AML-193 (cell line): ENCODE measurements at regions not wholly inside any gene's neighbourhood (a gene's known extent, or its start where the extent isn't known, plus 50 kb on each side); places are given as distances from the start of the nearest gene placed in this dataset.
"Not testable (repeated sequence)": the region's sequence is repeated elsewhere in the genome, so short reads cannot be mapped to it uniquely, and the experiment has no call there.

Source experiments
- DNase-seq, 2 experiments: peaks; one replicate each; lab custom pipeline; 2025; lab: John Stamatoyannopoulos, UW

- no peak for DNase-seq
Measured at GRCh38 chr5:93220431-93220830, 360.6 kb downstream of the NR2F1-AS1 start.

DNA sequence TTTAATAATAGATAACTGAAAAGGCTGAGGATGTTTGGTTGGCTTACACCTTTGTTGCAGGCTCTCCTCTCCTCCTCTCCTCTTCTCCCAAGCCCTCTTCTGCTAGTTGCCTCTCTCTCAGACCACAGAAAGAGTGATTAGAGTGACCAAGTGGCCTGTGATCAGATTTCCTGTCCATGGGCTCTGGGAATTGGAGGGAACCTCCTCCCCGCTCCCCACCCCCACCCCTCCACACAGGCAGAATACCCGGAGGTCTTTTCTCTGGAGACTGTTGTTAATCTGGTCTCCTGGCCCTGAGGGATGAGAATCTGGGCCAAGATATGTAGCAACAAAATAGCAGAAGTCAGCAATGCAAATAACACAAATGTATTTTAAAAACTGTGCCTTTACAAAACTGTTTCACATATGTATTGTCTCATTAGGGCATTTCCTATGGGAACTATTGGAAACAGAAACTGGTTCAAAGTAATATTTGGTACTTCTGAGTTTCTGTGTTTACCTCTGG lies 361.3 kb downstream of the NR2F1-AS1 start:
- DNase-seq: no peak

- DNase-seq: not testable (repeated sequence)
Measured at GRCh38 chr5:93213111-93213794, 367.8 kb downstream of the NR2F1-AS1 start.

DNA sequence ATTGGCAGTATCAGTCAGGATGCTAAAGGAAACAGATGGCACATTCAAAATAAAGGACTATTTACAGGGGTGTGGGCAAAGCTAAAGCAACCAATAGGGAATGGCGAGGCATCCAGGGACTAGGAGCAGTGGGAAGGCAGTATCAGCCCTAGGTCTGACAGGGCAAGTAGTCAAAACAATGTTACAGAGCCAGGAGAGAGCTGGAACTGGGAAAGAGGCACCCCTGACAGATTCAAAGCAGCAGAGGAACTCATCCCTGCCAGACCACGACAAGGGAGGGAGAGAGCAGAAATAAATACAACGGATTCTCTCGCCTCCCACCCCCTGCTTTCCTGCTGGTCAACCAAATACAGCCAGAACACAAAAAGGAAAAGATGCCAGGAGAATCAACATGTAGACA lies 371.5 kb downstream of the NR2F1-AS1 start:
- DNase-seq: no peak

- DNase-seq: no peak
Measured at GRCh38 chr5:93208141-93208751, 372.8 kb downstream of the NR2F1-AS1 start.

DNA sequence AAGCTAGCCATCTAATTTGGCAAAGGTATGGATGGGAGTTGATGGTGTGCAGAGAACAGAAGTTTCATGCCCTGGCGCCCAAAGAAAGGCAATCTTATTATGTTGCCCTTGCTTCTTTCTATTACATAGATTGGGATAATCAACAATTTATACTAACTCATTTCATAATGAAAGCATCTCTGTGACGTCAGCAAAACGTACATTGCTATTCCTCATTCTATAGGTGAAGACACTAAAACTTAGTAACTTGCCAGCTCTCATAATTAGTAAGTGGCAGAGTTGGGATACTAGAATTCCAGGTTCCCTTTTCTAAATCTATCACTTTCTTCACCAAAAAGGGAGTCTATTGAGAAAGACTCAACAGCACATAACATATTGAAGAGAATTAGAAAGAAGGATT lies 374.8 kb downstream of the NR2F1-AS1 start:
- DNase-seq: no peak

DNA sequence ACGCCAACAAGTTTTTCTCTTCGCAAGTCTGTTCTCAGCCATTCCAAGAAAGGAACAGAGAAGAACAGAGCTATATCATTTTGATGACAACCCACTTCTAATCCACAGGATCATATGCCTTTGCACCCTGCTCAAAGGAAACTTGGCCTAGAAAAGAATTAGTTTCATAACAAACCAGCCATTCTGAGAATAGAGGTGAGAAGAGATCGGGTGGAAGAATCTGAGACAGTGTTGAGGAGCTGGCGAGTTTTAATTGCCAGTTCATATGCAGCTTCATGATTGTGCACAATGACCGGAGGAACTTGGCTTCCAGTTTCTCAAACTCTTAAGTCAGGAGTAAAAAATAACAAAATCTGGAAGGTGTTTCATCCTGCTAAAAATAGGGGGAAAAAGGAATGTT lies 380.0 kb downstream of the NR2F1-AS1 start:
- no peak for DNase-seq

- no peak for DNase-seq
Measured at GRCh38 chr5:93196986-93197385, 384.0 kb downstream of the NR2F1-AS1 start.

GRCh38 chr5:93193431-93194347 lies 387.3 kb downstream of the NR2F1-AS1 start:
- no peak for DNase-seq

DNA sequence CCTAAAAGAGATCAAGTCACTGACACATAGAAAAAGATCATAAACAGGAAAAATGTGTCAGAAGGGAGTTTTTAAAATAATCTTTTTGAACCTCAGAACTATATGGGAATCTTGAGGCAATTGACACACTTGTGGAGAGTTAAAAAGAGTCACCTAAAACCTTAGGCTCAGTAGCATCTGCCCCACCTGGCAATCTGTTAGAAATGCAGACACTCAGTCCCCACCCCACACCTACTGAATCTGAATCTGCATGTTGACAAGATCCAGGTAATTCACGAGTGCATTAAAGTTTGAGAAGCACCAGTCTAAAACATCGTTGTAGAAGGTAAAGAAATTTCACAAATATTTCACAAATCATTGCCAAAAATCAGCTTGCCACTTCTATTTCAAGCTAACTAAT lies 388.3 kb downstream of the NR2F1-AS1 start:
- DNase-seq: no peak

DNA sequence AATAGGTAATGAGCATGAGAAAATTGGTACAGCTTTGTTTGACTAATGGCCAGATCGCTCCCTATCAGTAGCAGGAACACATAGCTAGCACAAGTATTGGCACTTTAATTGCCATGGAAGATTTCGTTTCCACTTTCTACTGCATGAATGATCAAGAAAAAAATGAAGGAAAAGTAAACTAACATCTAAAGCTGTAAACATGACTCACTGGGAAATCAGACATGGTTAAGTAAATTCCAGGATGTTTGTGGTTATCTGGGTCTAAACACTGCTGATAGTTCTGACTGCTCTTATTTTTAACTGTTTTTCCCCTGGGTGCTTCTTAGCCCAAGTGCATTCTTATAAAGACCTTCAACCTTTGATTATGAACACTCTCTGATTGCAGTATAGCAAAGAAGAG lies 388.9 kb downstream of the NR2F1-AS1 start:
- DNase-seq: no peak

DNA sequence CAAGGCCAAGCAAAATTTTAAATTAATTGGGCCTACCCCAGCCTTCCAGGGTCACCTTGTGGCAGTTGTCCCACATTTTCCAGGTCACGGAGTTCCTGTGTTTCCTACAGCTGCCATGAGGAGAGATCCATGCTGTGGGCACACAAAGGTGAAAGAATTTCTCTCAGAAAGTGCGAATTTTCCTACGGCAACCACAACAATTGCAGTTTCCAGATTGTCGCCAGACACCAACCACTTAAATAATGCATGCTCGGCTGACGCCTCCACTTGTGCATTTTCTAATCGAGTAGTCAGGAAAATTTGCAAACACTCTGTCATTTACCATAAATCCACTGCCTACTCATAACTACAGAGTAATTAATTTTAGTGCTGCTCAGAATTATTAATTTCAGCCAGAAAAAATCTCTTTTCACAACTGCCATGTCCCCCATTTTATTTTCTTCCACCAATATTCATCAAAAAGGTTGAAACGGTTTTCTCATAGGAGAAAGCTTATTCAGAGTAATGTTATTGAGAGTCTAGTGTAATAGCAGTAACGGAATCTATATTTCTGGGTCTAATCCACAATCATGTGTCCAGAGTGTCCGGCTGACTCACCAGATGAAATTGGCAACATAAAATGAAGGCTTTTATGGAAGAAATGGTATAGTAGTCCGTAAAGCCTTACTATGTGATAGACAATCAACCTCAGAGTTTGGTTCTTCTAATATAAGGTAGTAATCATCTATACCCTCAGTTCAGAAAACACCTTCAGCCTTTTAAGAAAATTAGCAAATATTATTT lies 389.8 kb downstream of the NR2F1-AS1 start:
- DNase-seq: no peak

DNA sequence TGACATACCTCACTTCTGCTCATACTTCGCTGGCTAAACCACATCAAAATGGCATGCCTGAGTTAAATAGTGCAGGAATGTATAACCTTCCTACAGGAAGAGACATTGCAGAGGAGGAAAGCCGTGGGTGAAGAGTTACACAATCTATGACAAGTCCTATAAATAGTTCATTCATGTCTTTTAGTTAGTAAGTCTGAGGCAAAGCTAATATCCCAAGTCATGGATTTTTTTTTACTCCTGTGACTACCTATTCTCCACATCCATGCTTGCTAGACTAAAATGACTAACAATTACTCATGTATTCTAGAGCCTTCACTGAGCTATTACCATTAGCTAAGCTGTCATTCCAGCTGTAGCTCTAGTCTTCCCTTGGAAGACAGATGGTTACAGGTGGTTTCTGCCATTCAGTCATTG lies 391.3 kb downstream of the NR2F1-AS1 start:
- no peak for DNase-seq

DNA sequence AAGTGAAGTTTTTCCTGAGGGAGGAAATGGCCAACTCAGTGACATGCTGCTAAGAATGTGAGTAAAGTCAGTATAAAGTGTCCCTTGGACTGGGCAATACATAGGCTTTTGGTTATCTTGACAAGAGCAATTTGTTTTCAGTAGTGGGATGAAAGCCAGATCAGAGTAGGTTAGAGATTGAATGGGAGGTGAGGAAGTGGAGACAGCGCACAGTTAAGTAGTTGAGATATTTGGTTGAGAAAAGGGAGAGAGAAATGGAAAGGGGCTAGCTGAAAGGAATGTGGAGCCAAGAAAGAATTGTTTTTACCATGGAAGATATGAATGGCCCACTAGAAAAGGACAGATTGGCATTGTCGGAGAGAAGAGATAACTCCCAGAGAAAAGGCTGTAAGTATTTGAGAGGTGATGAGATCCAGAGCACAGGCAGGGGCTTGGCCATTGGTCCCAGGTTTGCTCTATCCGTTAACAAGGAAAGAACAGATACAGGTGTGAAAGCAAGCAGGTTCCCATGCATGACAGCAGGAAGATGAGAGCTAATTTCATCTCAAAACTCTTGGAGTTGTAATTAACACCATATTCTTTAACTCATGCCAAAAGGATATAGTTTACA lies 392.0 kb downstream of the NR2F1-AS1 start:
- DNase-seq: no peak

GRCh38 chr5:93186076-93186682 lies 394.8 kb downstream of the NR2F1-AS1 start:
- DNase-seq: no peak

GRCh38 chr5:93184041-93184440 lies 397.0 kb downstream of the NR2F1-AS1 start:
- no peak for DNase-seq

DNA sequence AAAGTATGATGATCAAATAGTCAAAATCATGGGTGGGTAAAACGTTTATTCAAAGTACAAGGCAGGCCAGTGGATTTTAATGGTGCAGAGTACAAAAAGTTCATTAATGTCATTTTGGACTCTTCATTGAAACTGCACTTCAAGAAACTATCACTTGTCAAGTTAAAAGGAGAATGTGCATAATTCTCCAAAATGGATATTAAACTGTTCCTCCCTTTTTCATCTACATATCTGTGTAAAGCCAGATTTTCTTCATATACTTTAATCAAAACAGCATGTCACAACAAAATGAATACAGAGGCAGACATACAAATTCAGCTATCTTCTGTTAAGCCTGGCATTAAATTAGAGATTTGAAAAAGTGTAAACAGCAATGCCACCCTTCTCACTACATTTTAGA lies 401.6 kb downstream of the NR2F1-AS1 start:
- DNase-seq: no peak

DNA sequence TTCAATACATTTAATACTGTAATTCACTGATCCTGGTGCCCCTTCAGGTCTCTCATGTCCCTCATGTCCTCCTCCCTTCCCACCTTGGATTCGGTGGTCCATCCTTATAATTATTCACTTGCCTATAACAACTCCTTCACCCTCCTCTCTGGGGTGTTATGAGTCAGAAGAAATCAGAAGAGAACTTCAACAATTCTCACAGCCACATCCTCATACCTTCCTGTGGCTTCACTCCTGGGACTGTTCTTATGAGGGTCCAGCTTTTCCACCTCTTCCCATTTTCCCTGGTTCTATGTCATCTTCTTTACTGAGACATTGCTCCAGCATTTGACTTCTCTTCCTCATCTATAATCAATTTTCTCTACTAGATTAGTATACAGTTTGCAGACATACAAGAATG lies 406.1 kb downstream of the NR2F1-AS1 start:
- no peak for DNase-seq

DNA sequence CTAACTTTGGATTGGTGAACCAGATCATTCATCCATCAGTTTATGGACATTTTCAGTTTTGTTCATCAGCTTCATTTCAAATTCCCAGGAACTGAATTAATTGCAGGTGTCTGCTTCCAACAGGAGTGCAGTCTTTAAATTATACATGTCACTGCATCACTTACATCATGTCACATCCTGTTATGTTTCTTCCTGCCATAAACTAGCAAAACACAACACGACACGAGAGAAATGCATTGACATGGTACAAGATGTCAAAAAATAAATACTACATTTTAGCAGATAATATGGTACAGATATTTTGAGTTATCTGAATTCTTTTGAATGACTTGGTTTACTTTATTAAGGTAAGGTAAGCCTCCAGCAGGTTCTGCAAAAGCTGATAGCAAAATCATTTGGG lies 415.5 kb downstream of the NR2F1-AS1 start:
- DNase-seq: no peak

- no peak for DNase-seq
Measured at GRCh38 chr5:93164690-93165089, 416.3 kb downstream of the NR2F1-AS1 start.
